IMR-90 (cell line): ENCODE measurements at regions not wholly inside any gene's neighbourhood (a gene's known extent, or its start where the extent isn't known, plus 50 kb on each side); places are given as distances from the start of the nearest gene placed in this dataset.

ENCODE experiments used
- ATAC-seq: fragments of 200-7000 bp; cut with Tn5 transposase; 2 replicates; pipeline ENCODE4 v1.9.1; 2020; ENCODE audit warnings: low read depth, mild to moderate bottlenecking, moderate library complexity
- BruUV-seq: library from RNA; stranded (reverse); fragments of 400-500 nt; replicated peaks from 2 replicates; lab custom pipeline; 2021; lab: Mats Ljungman, UMichigan
- CTCF ChIA-PET: fragments of 300-600 bp; formaldehyde crosslinking; extraction: SDS; loops from one replicate; lab custom pipeline; 2021; ENCODE audit warnings: antibody characterized with exemption; lab: Yijun Ruan, JAX
- POLR2A ChIA-PET: fragments of 300-600 bp; sonication (Branson Sonifier 250); formaldehyde crosslinking; loops from one replicate; lab custom pipeline; 2022; ENCODE audit warnings: antibody characterized with exemption; ENCODE audit not compliant: unreplicated experiment; lab: Charles Lee
- DNase-seq: peaks from one replicate; pipeline ENCODE4 v3.0.0; 2013
- H2AFZ ChIP-seq: replicated peaks from 2 replicates; pipeline ENCODE3; 2013; ENCODE audit warnings: low read length, mild to moderate bottlenecking; ENCODE audit not compliant: poor library complexity
- H2AK5ac ChIP-seq: 2 replicates; pipeline ENCODE4 v1.6.1; 2013; ENCODE audit warnings: low read depth, low read length, inconsistent platforms
- H2AK9ac ChIP-seq: replicated peaks from 2 replicates; pipeline ENCODE3; 2013; ENCODE audit warnings: mild to moderate bottlenecking, low read depth, low read length, moderate library complexity; ENCODE audit not compliant: poor library complexity
- H2BK120ac ChIP-seq: 2 replicates; pipeline ENCODE4 v1.6.1; 2013; ENCODE audit warnings: low read depth, low read length, inconsistent platforms
- H2BK15ac ChIP-seq: 3 replicates; pipeline ENCODE4 v1.6.1; 2013; ENCODE audit warnings: low read depth, low read length, inconsistent platforms
- H2BK20ac ChIP-seq: 2 replicates; pipeline ENCODE4 v1.6.1; 2013; ENCODE audit warnings: low read depth, mild to moderate bottlenecking, inconsistent platforms, low read length, moderate library complexity
- H2BK5ac ChIP-seq: 2 replicates; pipeline ENCODE4 v1.6.1; 2013; ENCODE audit warnings: mild to moderate bottlenecking, low read depth, low read length, inconsistent platforms; ENCODE audit not compliant: poor library complexity, severe bottlenecking
- H3K14ac ChIP-seq: replicated peaks from 2 replicates; pipeline ENCODE4 v1.6.1; 2013; ENCODE audit warnings: low read depth, low read length, inconsistent platforms
- H3K18ac ChIP-seq: 2 replicates; pipeline ENCODE4 v1.6.1; 2013; ENCODE audit warnings: low read depth, low read length, control low read depth
- H3K23ac ChIP-seq: 2 replicates; pipeline ENCODE4 v1.6.1; 2013; ENCODE audit warnings: low read depth, low read length, inconsistent platforms
- H3K27ac ChIP-seq: 2 replicates; pipeline ENCODE4 v1.5.1; 2013; ENCODE audit warnings: mild to moderate bottlenecking, control low read depth, low read length; ENCODE audit not compliant: insufficient read depth
- H3K27me3 ChIP-seq: 2 replicates; pipeline ENCODE4 v1.6.1; 2013; ENCODE audit warnings: low read length; ENCODE audit not compliant: control insufficient read depth, insufficient read depth
- H3K36me3 ChIP-seq: 2 replicates; pipeline ENCODE4 v1.6.1; 2013; ENCODE audit warnings: low read length, mixed read lengths; ENCODE audit not compliant: control insufficient read depth, insufficient read depth
- H3K4ac ChIP-seq: 2 replicates; pipeline ENCODE4 v1.6.1; 2013; ENCODE audit warnings: low read depth, low read length, inconsistent platforms
- H3K4me1 ChIP-seq: 2 replicates; pipeline ENCODE4 v1.6.1; 2013; ENCODE audit warnings: low read length, mixed read lengths; ENCODE audit not compliant: control insufficient read depth, insufficient read depth
- H3K4me2 ChIP-seq: 2 replicates; pipeline ENCODE4 v1.6.1; 2013; ENCODE audit warnings: low read depth, mild to moderate bottlenecking, control low read depth, low read length, moderate library complexity
- H3K4me3 ChIP-seq: 2 replicates; pipeline ENCODE4 v1.5.1; 2013; ENCODE audit warnings: low read depth, mild to moderate bottlenecking, control low read depth, low read length, moderate library complexity; ENCODE audit not compliant: insufficient read depth
- H3K56ac ChIP-seq: 2 replicates; pipeline ENCODE4 v1.6.1; 2013; ENCODE audit warnings: low read length, inconsistent platforms; ENCODE audit not compliant: insufficient read depth; ENCODE audit errors: extremely low read depth
- H3K79me1 ChIP-seq, 2 experiments: 2 replicates each; pipeline ENCODE4 v1.6.1; 2013; ENCODE audit warnings: low read length in 2 of 2, inconsistent platforms in 1 of 2, low read depth in 1 of 2
- H3K9ac ChIP-seq: 2 replicates; pipeline ENCODE4 v1.6.1; 2013; ENCODE audit warnings: low read depth, low read length, control low read depth
- H3K9me1 ChIP-seq: 2 replicates; pipeline ENCODE4 v1.6.1; 2013; ENCODE audit warnings: low read length, inconsistent platforms; ENCODE audit not compliant: insufficient read depth
- H3K9me3 ChIP-seq: 2 replicates; pipeline ENCODE4 v1.6.1; 2013; ENCODE audit warnings: low read length; ENCODE audit not compliant: control insufficient read depth, insufficient read depth
- H4K20me1 ChIP-seq: 2 replicates; pipeline ENCODE4 v1.6.1; 2013; ENCODE audit warnings: low read length, inconsistent platforms; ENCODE audit not compliant: insufficient read depth
- H4K5ac ChIP-seq: 2 replicates; pipeline ENCODE4 v1.6.1; 2013; ENCODE audit warnings: mild to moderate bottlenecking, low read depth, low read length, control low read depth
- H4K8ac ChIP-seq, 2 experiments: 2 replicates each; pipeline ENCODE4 v1.6.1; 2013; ENCODE audit warnings: low read depth in 2 of 2, low read length in 2 of 2, control low read depth in 1 of 2, inconsistent platforms in 1 of 2
- H4K91ac ChIP-seq: 2 replicates; pipeline ENCODE4 v1.6.1; 2013; ENCODE audit warnings: low read depth, low read length, inconsistent platforms; ENCODE audit not compliant: insufficient read depth
- BHLHE40 ChIP-seq: fragments of 150-350 bp; IDR thresholded peaks from 2 replicates; pipeline ENCODE4 v1.6.1; 2016; ENCODE audit warnings: mild to moderate bottlenecking, low read depth, low read length
- CEBPB ChIP-seq: IDR thresholded peaks from 2 replicates; pipeline ENCODE4 v1.6.1; 2012; ENCODE audit warnings: low read depth, low read length, improper control_type of control experiment
- CHD1 ChIP-seq: IDR thresholded peaks from 2 replicates; pipeline ENCODE4 v1.6.1; 2012; ENCODE audit warnings: low read depth, low read length, improper control_type of control experiment
- CTCF ChIP-seq: conservative IDR thresholded peaks from 2 replicates; pipeline ENCODE4 v1.5.1; 2012; ENCODE audit warnings: mild to moderate bottlenecking, low read depth, low read length, improper control_type of control experiment
- ELK1 ChIP-seq: fragments of 150-350 bp; IDR thresholded peaks from 2 replicates; pipeline ENCODE4 v1.6.1; 2016; ENCODE audit warnings: low read depth, mild to moderate bottlenecking, low read length, moderate library complexity, borderline replicate concordance
- FOS ChIP-seq: fragments of 150-350 bp; IDR thresholded peaks from 2 replicates; pipeline ENCODE4 v1.6.1; 2016; ENCODE audit warnings: low read depth, low read length
- MAFK ChIP-seq: IDR thresholded peaks from 2 replicates; pipeline ENCODE4 v1.6.1; 2012; ENCODE audit warnings: low read depth, low read length, improper control_type of control experiment
- MAZ ChIP-seq: IDR thresholded peaks from 2 replicates; pipeline ENCODE4 v1.6.1; 2012; ENCODE audit warnings: low read depth, mild to moderate bottlenecking, low read length, improper control_type of control experiment, moderate library complexity, borderline replicate concordance
- MXI1 ChIP-seq: IDR thresholded peaks from 2 replicates; pipeline ENCODE4 v1.6.1; 2012; ENCODE audit warnings: low read depth, mild to moderate bottlenecking, low read length, moderate library complexity, borderline replicate concordance
- NFE2L2 ChIP-seq: fragments of 150-350 bp; IDR thresholded peaks from 2 replicates; pipeline ENCODE4 v1.6.1; 2016; ENCODE audit warnings: low read depth, mild to moderate bottlenecking, low read length
- POLR2A ChIP-seq: IDR thresholded peaks from 2 replicates; pipeline ENCODE4 v1.6.1; 2012; ENCODE audit warnings: mild to moderate bottlenecking, low read depth, low read length
- RAD21 ChIP-seq: IDR thresholded peaks from 2 replicates; pipeline ENCODE4 v1.6.1; 2012; ENCODE audit warnings: low read length, improper control_type of control experiment
- RCOR1 ChIP-seq: IDR thresholded peaks from 2 replicates; pipeline ENCODE4 v1.6.1; 2012; ENCODE audit warnings: mild to moderate bottlenecking, low read length, improper control_type of control experiment; ENCODE audit not compliant: insufficient replicate concordance
- RFX5 ChIP-seq: IDR thresholded peaks from 2 replicates; pipeline ENCODE4 v1.8.0; 2012; ENCODE audit warnings: low read depth, mild to moderate bottlenecking, low read length, moderate library complexity
- SMC3 ChIP-seq: fragments of 150-350 bp; IDR thresholded peaks from 2 replicates; pipeline ENCODE4 v1.6.1; 2016; ENCODE audit warnings: low read depth, mild to moderate bottlenecking, antibody characterized with exemption, low read length, moderate library complexity
- USF2 ChIP-seq: fragments of 150-350 bp; IDR thresholded peaks from 2 replicates; pipeline ENCODE4 v1.6.1; 2017; ENCODE audit warnings: mild to moderate bottlenecking, antibody characterized with exemption, low read length, low read depth
- dilution Hi-C: fragments of 300-500 bp; cut with HindIII; formaldehyde crosslinking; loops from one replicate; pipeline ENCODE4 v1.14.3; 2018; ENCODE audit warnings: low sequenced_read_pairs; ENCODE audit not compliant: unreplicated experiment
- in situ Hi-C: fragments of 300-500 bp; cut with MboI; formaldehyde crosslinking; loops from 3 replicates; pipeline ENCODE4 v1.14.3; 2019; ENCODE audit warnings: low sequenced_read_pairs, inconsistent platforms, mixed read lengths
- intact Hi-C: fragments of 100-400 bp; cut with micrococcal nuclease; formaldehyde crosslinking; loops from 2 replicates; pipeline ENCODE4 v1.10.0; 2022

- no peak overlapping the region for H2AFZ ChIP-seq
- no peak overlapping the region for H3K56ac ChIP-seq
- no peak overlapping the region for H2BK5ac ChIP-seq
- no peak overlapping the region for H3K23ac ChIP-seq
- no peak overlapping the region for H2BK15ac ChIP-seq
- H3K9ac ChIP-seq = no peak overlapping the region
- no peak overlapping the region for H2AK5ac ChIP-seq
- no peak overlapping the region for H3K4me3 ChIP-seq
- no peak overlapping the region for H3K14ac ChIP-seq
- CTCF ChIA-PET = no interaction called here
- no peak overlapping the region for H3K27ac ChIP-seq
- no peak overlapping the region for H4K91ac ChIP-seq
- no peak for DNase-seq
- no peak overlapping the region for H3K4me2 ChIP-seq
- H4K5ac ChIP-seq = no peak overlapping the region
- no peaks in the 10 kb centered on the region for H3K9me3 ChIP-seq
- no peaks in the 10 kb centered on the region for H3K4me1 ChIP-seq
- intact Hi-C loops (no loop called here), dilution Hi-C loops (no loop called here), in situ Hi-C loops (no loop called here)
- H3K36me3 ChIP-seq = no peaks in the 10 kb centered on the region
- H3K4ac ChIP-seq = no peak overlapping the region
- no peaks in the 10 kb centered on the region for H3K79me1 ChIP-seq
- no peak overlapping the region for H2BK120ac ChIP-seq
- POLR2A ChIA-PET = no interaction called here
- H4K20me1 ChIP-seq = no peaks in the 10 kb centered on the region
- no peak for TF ChIP-seq USF2
- no peak for TF ChIP-seq CHD1
- no peak for TF ChIP-seq BHLHE40
- TF ChIP-seq CTCF = no peak
- TF ChIP-seq NFE2L2 = no peak
- TF ChIP-seq MAZ = no peak
- no peak for TF ChIP-seq RFX5
- TF ChIP-seq MXI1 = no peak
- no peak for TF ChIP-seq CEBPB
- TF ChIP-seq MAFK = no peak
- no peak for TF ChIP-seq FOS
- no peak for TF ChIP-seq ELK1
- no peak for TF ChIP-seq RAD21
- no peak for TF ChIP-seq SMC3
- TF ChIP-seq RCOR1 = no peak
- no peak for TF ChIP-seq POLR2A
- no peak overlapping the region for H4K8ac ChIP-seq
- H2AK9ac ChIP-seq = no peak overlapping the region
- no TSS peak for BruUV-seq
- no peak overlapping the region for H3K18ac ChIP-seq
- H3K9me1 ChIP-seq = peaks cover 3% of the 10 kb centered on the region; the same call in 1 of the 2 replicates
- H2BK20ac ChIP-seq = no peak overlapping the region
- no peak for ATAC-seq
- no peaks in the 10 kb centered on the region for H3K27me3 ChIP-seq
Observed at GRCh38 chr10:89134963-89135362, 72.2 kb downstream of the CH25H start.
